ENCODE measurements at regions not wholly inside any gene's neighbourhood (a gene's known extent, or its start where the extent isn't known, plus 50 kb on each side); places are given as distances from the start of the nearest gene placed in this dataset.

DNA sequence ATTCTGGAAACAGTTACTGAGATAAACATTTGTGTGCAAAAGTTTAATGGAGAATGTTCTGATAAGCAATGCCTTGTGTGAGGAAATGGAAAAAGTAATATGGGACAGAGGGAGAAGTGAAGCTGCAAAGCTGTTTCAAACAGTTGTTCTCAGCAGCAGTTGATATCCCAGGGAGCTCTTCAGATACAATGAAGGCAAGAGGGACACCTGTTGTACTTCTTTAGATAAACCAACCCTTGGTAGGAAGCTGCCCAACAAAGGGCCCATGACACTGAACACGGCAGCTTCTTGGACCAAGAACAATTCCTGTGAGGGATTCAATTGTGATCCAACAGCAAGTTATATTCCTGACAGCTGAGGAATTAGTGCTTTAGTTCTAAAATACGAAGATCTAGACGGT is 894.3 kb upstream of the PCDH20 start:
- TF ChIP-seq POLR2A (IDR thresholded peaks at IDR 0.05) (no peak), EP300 (IDR thresholded peaks at IDR 0.05) (no peak)
- no peak for DNase-seq (ENCODE audit: low spot score in 2 of 2)
- H3K36me3 ChIP-seq = no peaks in the 10 kb centered on the region
- H3K27me3 ChIP-seq = no peaks in the 10 kb centered on the region
- H3K4me3 ChIP-seq = no peak overlapping the region
- 88% methylated on average over 3 of the region's 3 CpGs for WGBS
- no peaks in the 10 kb centered on the region for H3K4me1 ChIP-seq
- no peaks in the 10 kb centered on the region for H3K9me3 ChIP-seq
- no peak overlapping the region for H3K27ac ChIP-seq

DNA sequence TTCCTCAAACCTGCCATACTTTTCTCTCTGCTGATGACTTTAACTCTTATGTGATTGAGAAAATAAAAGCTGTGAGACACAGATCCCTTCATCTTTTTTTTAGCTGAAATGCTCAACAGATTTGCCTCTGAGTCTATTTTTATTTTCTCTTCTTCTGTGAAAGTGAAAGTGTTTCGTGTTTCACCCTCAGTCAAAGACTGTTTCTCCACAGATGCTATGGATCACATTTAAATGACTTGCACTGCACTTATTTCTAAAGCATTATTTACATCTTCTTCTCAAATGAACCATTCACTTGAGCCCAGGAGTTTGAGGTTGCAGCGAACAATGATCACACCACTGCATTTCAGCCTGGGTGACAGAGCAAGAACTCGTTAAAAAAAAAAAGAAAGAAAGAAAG is 890.1 kb upstream of the PCDH20 start:
- Histone ChIP-seq H3K4me3 (no peak overlapping the region), H3K27ac (no peak overlapping the region), H3K4me1 (no peaks in the 10 kb centered on the region), H3K36me3 (no peaks in the 10 kb centered on the region), H3K9me3 (no peaks in the 10 kb centered on the region), H3K27me3 (no peaks in the 10 kb centered on the region)
- TF ChIP-seq POLR2A (IDR thresholded peaks at IDR 0.05) = no peak
- TF ChIP-seq EP300 (IDR thresholded peaks at IDR 0.05) = no peak
- TF ChIP-seq POLR2AphosphoS5 (IDR thresholded peaks at IDR 0.05) = no peak
- TF ChIP-seq, protein P1, sequence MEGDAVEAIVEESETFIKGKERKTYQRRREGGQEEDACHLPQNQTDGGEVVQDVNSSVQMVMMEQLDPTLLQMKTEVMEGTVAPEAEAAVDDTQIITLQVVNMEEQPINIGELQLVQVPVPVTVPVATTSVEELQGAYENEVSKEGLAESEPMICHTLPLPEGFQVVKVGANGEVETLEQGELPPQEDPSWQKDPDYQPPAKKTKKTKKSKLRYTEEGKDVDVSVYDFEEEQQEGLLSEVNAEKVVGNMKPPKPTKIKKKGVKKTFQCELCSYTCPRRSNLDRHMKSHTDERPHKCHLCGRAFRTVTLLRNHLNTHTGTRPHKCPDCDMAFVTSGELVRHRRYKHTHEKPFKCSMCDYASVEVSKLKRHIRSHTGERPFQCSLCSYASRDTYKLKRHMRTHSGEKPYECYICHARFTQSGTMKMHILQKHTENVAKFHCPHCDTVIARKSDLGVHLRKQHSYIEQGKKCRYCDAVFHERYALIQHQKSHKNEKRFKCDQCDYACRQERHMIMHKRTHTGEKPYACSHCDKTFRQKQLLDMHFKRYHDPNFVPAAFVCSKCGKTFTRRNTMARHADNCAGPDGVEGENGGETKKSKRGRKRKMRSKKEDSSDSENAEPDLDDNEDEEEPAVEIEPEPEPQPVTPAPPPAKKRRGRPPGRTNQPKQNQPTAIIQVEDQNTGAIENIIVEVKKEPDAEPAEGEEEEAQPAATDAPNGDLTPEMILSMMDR (IDR thresholded peaks at IDR 0.05) = no peak
- no peak for DNase-seq (ENCODE audit: low spot score in 2 of 2)
- 50% methylated on average over 3 of the region's 3 CpGs for WGBS

DNA sequence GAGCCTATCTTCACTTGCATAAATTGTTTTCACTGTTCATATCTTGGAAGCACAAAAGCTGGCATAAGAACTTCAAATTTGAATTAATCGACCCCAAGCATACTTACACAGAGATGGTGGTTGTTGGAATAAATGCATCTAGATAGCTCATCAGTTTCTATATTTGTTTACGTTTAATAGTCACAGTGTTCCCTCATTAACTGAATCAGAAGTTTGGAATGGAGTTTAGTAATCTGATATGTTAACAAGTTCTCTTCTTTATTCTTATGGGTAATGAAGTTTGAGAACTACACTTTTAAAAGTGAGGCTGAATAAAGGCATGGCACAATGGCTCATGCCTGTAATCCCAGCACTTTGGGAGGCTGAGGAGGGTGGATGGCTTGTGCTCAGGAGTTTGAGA is 886.7 kb upstream of the PCDH20 start:
- 78% methylated on average over 2 of the region's 2 CpGs for WGBS
- TF ChIP-seq POLR2AphosphoS5 (IDR thresholded peaks at IDR 0.05) (no peak), EP300 (IDR thresholded peaks at IDR 0.05) (no peak), POLR2A (IDR thresholded peaks at IDR 0.05) (no peak)
- TF ChIP-seq, protein P1 (IDR thresholded peaks at IDR 0.05) = no peak
- H3K4me3 ChIP-seq = no peak overlapping the region

DNA sequence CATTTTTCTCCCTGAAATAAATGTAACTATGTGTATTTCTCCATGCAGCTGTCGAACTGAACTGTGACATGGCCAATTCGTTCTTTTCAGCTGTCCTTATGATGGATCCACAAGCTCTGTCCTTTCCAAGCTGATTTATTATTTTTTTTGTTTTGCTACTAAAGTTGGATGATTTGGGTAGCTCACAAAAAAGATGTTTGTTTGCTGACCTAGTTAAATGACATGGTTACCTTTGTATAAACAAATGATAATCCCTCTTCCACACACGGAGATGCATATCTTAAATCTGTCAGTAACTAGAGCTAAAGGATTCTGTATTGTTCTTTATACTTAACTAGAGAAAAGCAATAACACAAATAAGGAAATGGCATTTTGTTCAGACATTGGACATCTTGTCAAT is 884.3 kb upstream of the PCDH20 start:
- Histone ChIP-seq H3K27me3 (no peaks in the 10 kb centered on the region), H3K4me3 (no peak overlapping the region), H3K4me1 (no peaks in the 10 kb centered on the region), H3K27ac (no peak overlapping the region), H3K36me3 (no peaks in the 10 kb centered on the region), H3K9me3 (peaks cover 3% of the 10 kb centered on the region)
- 46% methylated on average over 3 of the region's 3 CpGs for WGBS
- no peak for DNase-seq (ENCODE audit: low spot score in 2 of 2)
- no peak for TF ChIP-seq POLR2AphosphoS5 (IDR thresholded peaks at IDR 0.05)
- TF ChIP-seq POLR2A (IDR thresholded peaks at IDR 0.05) = no peak
- TF ChIP-seq, protein P1 (IDR thresholded peaks at IDR 0.05) = no peak
- TF ChIP-seq EP300 (IDR thresholded peaks at IDR 0.05) = no peak

More for the DNA sequence above, 886.7 kb upstream of the PCDH20 start:
- no peak for DNase-seq (ENCODE audit: low spot score in 2 of 2)
- H3K9me3 ChIP-seq = no peaks in the 10 kb centered on the region
- no peak overlapping the region for H3K27ac ChIP-seq
- H3K27me3 ChIP-seq = no peaks in the 10 kb centered on the region
- no peaks in the 10 kb centered on the region for H3K4me1 ChIP-seq
- no peaks in the 10 kb centered on the region for H3K36me3 ChIP-seq

DNA sequence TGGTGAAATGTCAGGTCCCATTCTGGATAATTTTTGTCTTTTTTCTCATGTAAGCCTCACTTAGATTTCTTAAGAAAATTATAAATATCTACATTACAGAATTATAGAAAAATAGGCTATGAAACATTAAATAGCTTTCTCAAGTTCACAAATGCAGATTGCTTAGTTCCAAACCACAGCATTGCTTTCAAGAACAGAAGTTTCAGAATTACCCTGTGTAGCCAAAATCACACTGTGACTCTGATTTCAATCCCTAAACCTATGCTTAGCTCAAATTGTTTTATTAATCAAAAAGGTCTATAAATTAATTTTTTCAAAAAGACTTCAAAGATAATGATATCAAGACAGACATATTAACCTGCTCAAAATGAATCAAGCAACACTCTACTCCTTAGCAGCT is 881.2 kb upstream of the PCDH20 start:
- no peak overlapping the region for H3K4me3 ChIP-seq
- H3K27me3 ChIP-seq = no peaks in the 10 kb centered on the region
- no peak for TF ChIP-seq POLR2AphosphoS5 (IDR thresholded peaks at IDR 0.05)
- TF ChIP-seq EP300 (IDR thresholded peaks at IDR 0.05) = no peak
- no peak for TF ChIP-seq POLR2A (IDR thresholded peaks at IDR 0.05)
- TF ChIP-seq, protein P1 (IDR thresholded peaks at IDR 0.05) = no peak
- peaks cover 3% of the 10 kb centered on the region for H3K9me3 ChIP-seq
- DNase-seq (ENCODE audit: low spot score in 2 of 2) = no peak
- H3K27ac ChIP-seq = no peak overlapping the region
- H3K36me3 ChIP-seq = no peaks in the 10 kb centered on the region
- H3K4me1 ChIP-seq = no peaks in the 10 kb centered on the region

DNA sequence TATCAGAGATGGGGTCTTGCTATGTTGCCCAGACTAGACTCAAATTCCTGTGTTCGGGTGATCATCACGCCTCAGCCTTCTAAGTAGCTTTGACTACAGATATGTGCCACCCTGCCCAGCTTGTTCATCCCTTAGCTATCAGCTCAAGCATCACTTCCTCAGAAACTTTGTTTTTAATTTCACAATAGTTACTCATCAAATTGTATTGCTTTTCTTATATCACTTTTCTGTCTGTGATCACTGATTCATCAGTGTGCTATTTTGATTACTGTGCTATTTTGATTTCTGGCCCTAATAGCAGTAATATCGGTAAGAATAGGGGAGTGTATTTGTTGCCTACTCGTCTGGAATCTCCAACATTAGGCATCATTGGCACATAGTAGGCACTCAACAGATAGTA is 878.6 kb upstream of the PCDH20 start:
- TF ChIP-seq EP300 (IDR thresholded peaks at IDR 0.05) = no peak
- no peak for TF ChIP-seq POLR2AphosphoS5 (IDR thresholded peaks at IDR 0.05)
- no peak for TF ChIP-seq POLR2A (IDR thresholded peaks at IDR 0.05)
- TF ChIP-seq, protein P1 (IDR thresholded peaks at IDR 0.05) = no peak
- Histone ChIP-seq H3K27ac (no peak overlapping the region), H3K4me1 (no peaks in the 10 kb centered on the region), H3K27me3 (no peaks in the 10 kb centered on the region), H3K36me3 (no peaks in the 10 kb centered on the region), H3K9me3 (peaks cover 3% of the 10 kb centered on the region), H3K4me3 (no peak overlapping the region)
- 84% methylated on average over 4 of the region's 4 CpGs for WGBS
- DNase-seq (ENCODE audit: low spot score in 2 of 2) = no peak

Data from suprapubic skin (tissue), 4 donors.